ENCODE measurements at regions not wholly inside any gene's neighbourhood (a gene's known extent, or its start where the extent isn't known, plus 50 kb on each side); places are given as distances from the start of the nearest gene placed in this dataset.

- no peak for TF ChIP-seq CTCF (conservative IDR thresholded peaks at IDR 0.05 in 1 of 2, IDR thresholded peaks at IDR 0.05 in 1 of 2; ENCODE audit: low read depth in 1 of 2, low read length in 2 of 2)
- TF ChIP-seq EZH2 (IDR thresholded peaks at IDR 0.05; ENCODE audit: low read length, missing control alignments), result no peak
- Histone ChIP-seq H3K36me3 (ENCODE audit: control insufficient read depth, insufficient read depth, low read length) (no peaks in the 10 kb centered on the region), H3K4me3 (replicated peaks in 1 of 4; ENCODE audit: control extremely low read depth in 1 of 4, insufficient read depth in 1 of 4, low read depth in 3 of 4, low read length in 4 of 4) (no peak overlapping the region), H3K4me2 (ENCODE audit: extremely low read depth, insufficient read depth, low read length) (no peak overlapping the region), H3K9me3 (ENCODE audit: control insufficient read depth, insufficient read depth, low read depth, low read length) (no peaks in the 10 kb centered on the region), H3K27me3 (ENCODE audit: control insufficient read depth, insufficient read depth, low read length) (no peaks in the 10 kb centered on the region), H3K9ac (ENCODE audit: insufficient read depth, low read length) (no peak overlapping the region), H3K79me2 (ENCODE audit: control insufficient read depth, insufficient read depth, low read length) (no peaks in the 10 kb centered on the region), H3K27ac (ENCODE audit: insufficient read depth, low read length) (no peak overlapping the region), H4K20me1 (ENCODE audit: control insufficient read depth, extremely low read depth, insufficient read depth, low read length) (no peaks in the 10 kb centered on the region), H3K4me1 (ENCODE audit: control insufficient read depth, extremely low read depth, insufficient read depth, low read length) (no peaks in the 10 kb centered on the region), H2AFZ (ENCODE audit: low read length) (no peak overlapping the region)
- no peak for DNase-seq (ENCODE audit: low read depth in 2 of 2)
These were observed 388.8 kb upstream of the B3GAT1 start for GRCh38 chr11:134800826-134801225.

DNA sequence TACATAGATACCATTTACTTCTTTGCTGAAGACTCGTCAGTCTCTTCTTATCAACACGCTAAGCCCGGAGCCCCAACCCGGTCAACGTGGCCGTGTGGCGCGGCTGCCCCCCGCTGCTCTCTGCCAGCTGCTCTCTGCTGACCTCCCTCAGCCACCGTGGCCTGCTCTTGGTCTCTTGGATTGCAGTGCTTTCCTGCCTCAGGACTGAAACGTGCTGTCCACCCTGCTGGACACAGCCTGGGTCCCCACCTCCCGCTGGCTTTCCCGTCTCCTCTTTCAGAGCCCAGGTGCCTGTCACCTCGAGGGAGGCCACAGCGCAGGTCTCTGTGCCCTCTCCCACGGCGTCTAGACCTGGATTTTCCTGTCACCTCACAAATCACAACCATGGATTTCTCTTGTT is 388.1 kb upstream of the B3GAT1 start:
- Histone ChIP-seq H3K79me2 (ENCODE audit: control insufficient read depth, insufficient read depth, low read length) (no peaks in the 10 kb centered on the region), H3K4me3 (replicated peaks in 1 of 4; ENCODE audit: control extremely low read depth in 1 of 4, insufficient read depth in 1 of 4, low read depth in 3 of 4, low read length in 4 of 4) (no peak overlapping the region), H3K4me2 (ENCODE audit: extremely low read depth, insufficient read depth, low read length) (no peak overlapping the region), H3K27me3 (ENCODE audit: control insufficient read depth, insufficient read depth, low read length) (no peaks in the 10 kb centered on the region), H2AFZ (ENCODE audit: low read length) (no peak overlapping the region), H3K36me3 (ENCODE audit: control insufficient read depth, insufficient read depth, low read length) (no peaks in the 10 kb centered on the region), H3K9me3 (ENCODE audit: control insufficient read depth, insufficient read depth, low read depth, low read length) (no peaks in the 10 kb centered on the region), H3K9ac (ENCODE audit: insufficient read depth, low read length) (no peak overlapping the region), H3K27ac (ENCODE audit: insufficient read depth, low read length) (no peak overlapping the region), H4K20me1 (ENCODE audit: control insufficient read depth, extremely low read depth, insufficient read depth, low read length) (no peaks in the 10 kb centered on the region), H3K4me1 (ENCODE audit: control insufficient read depth, extremely low read depth, insufficient read depth, low read length) (no peaks in the 10 kb centered on the region)
- TF ChIP-seq EZH2 (IDR thresholded peaks at IDR 0.05; ENCODE audit: low read length, missing control alignments) (no peak), CTCF (conservative IDR thresholded peaks at IDR 0.05 in 1 of 2, IDR thresholded peaks at IDR 0.05 in 1 of 2; ENCODE audit: low read depth in 1 of 2, low read length in 2 of 2) (no peak)
- DNase-seq (ENCODE audit: low read depth in 2 of 2), result no peak

GRCh38 chr11:134799386-134799785 is 387.3 kb upstream of the B3GAT1 start:
- H2AFZ ChIP-seq (ENCODE audit: low read length), result no peak overlapping the region
- no peaks in the 10 kb centered on the region for H3K36me3 ChIP-seq (ENCODE audit: control insufficient read depth, insufficient read depth, low read length)
- H3K9me3 ChIP-seq (ENCODE audit: control insufficient read depth, insufficient read depth, low read depth, low read length), result no peaks in the 10 kb centered on the region
- no peaks in the 10 kb centered on the region for H3K27me3 ChIP-seq (ENCODE audit: control insufficient read depth, insufficient read depth, low read length)
- no peaks in the 10 kb centered on the region for H4K20me1 ChIP-seq (ENCODE audit: control insufficient read depth, extremely low read depth, insufficient read depth, low read length)
- H3K79me2 ChIP-seq (ENCODE audit: control insufficient read depth, insufficient read depth, low read length), result no peaks in the 10 kb centered on the region
- no peak for DNase-seq (ENCODE audit: low read depth in 2 of 2)
- H3K9ac ChIP-seq (ENCODE audit: insufficient read depth, low read length), result no peak overlapping the region
- H3K27ac ChIP-seq (ENCODE audit: insufficient read depth, low read length), result no peak overlapping the region
- H3K4me3 ChIP-seq (replicated peaks in 1 of 4; ENCODE audit: control extremely low read depth in 1 of 4, insufficient read depth in 1 of 4, low read depth in 3 of 4, low read length in 4 of 4), result no peak overlapping the region
- no peaks in the 10 kb centered on the region for H3K4me1 ChIP-seq (ENCODE audit: control insufficient read depth, extremely low read depth, insufficient read depth, low read length)
- no peak for TF ChIP-seq EZH2 (IDR thresholded peaks at IDR 0.05; ENCODE audit: low read length, missing control alignments)
- no peak for TF ChIP-seq CTCF (conservative IDR thresholded peaks at IDR 0.05 in 1 of 2, IDR thresholded peaks at IDR 0.05 in 1 of 2; ENCODE audit: low read depth in 1 of 2, low read length in 2 of 2)
- no peak overlapping the region for H3K4me2 ChIP-seq (ENCODE audit: extremely low read depth, insufficient read depth, low read length)
